ENCODE measurements at regions not wholly inside any gene's neighbourhood (a gene's known extent, or its start where the extent isn't known, plus 50 kb on each side); places are given as distances from the start of the nearest gene placed in this dataset.
"Not testable (repeated sequence)": the region's sequence is repeated elsewhere in the genome, so short reads cannot be mapped to it uniquely, and the experiment has no call there.

DNA sequence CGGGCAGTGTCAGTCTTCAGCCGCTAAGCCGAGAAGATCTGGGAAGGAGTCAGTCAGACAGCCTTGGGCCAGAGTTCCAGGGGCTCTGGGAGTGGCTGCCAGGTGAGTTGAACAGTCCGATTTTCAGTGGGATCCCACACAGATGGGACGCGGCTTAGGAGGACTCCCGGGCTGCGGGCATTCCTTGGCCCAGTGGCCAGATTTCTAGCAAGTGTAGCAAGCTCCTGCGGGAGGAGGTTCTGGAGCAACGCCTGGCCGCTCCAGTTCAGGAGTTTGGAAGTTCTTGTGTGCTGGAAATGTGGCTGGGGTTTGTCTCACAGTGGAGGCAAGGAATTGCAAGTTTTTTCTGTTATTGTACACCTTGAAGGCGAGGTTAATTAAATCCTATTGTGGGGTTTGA is 414.0 kb upstream of the EPHA7 start:
- not testable (repeated sequence) for H3K9ac ChIP-seq (ENCODE audit: low read length); H3K4me3 ChIP-seq (ENCODE audit: insufficient read depth, low read depth, low read length); H3K27ac Mint-ChIP-seq (ENCODE audit: unreplicated experiment); H3K4me1 Mint-ChIP-seq (ENCODE audit: low read depth, unreplicated experiment); H3K27me3 ChIP-seq (ENCODE audit: insufficient read depth, low read length); H3K4me2 ChIP-seq (ENCODE audit: low read length); H3K4me1 ChIP-seq (ENCODE audit: insufficient read depth, low read length); DNase-seq (ENCODE audit: low read depth); H3K9me3 Mint-ChIP-seq (ENCODE audit: unreplicated experiment); FAIRE-seq; H3K79me2 ChIP-seq (ENCODE audit: insufficient read depth, low read length); H3K27ac ChIP-seq (ENCODE audit: low read depth, low read length); H3K36me3 ChIP-seq (ENCODE audit: insufficient read depth, low read length); H4K20me1 ChIP-seq (ENCODE audit: insufficient read depth, low read length); H2AFZ ChIP-seq (ENCODE audit: low read depth, low read length); H3K4me3 Mint-ChIP-seq (ENCODE audit: unreplicated experiment); H3K36me3 Mint-ChIP-seq (ENCODE audit: low read depth, unreplicated experiment); H3K9me3 ChIP-seq (ENCODE audit: insufficient read depth, low read depth, low read length)
- H3K27me3 Mint-ChIP-seq (ENCODE audit: low read depth, unreplicated experiment), result peaks cover 28% of the 10 kb centered on the region

DNA sequence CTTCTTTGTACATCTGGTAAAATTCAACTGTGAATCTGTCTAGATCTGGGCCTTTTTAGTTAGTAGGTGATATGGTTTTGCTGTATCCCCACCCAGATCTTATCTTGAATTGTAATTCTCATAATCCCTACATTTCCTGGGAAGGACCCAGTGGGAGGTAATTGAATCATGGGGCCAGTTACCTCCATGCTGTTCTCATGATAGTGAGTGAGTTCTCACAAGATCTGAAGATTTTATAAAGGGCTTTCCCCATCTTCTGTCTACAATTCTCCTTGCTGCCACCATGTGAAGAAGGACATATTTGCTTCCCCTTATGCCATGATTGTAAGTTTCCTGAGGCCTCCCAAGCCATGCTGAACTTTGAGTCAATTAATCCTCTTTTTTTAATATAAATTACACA is 410.4 kb upstream of the EPHA7 start:
- H3K9ac ChIP-seq (ENCODE audit: low read length); H3K4me1 Mint-ChIP-seq (ENCODE audit: low read depth, unreplicated experiment); H3K4me1 ChIP-seq (ENCODE audit: insufficient read depth, low read length); H3K36me3 ChIP-seq (ENCODE audit: insufficient read depth, low read length); H3K27me3 ChIP-seq (ENCODE audit: insufficient read depth, low read length); H4K20me1 ChIP-seq (ENCODE audit: insufficient read depth, low read length); H3K4me3 Mint-ChIP-seq (ENCODE audit: unreplicated experiment); H3K4me3 ChIP-seq (ENCODE audit: insufficient read depth, low read depth, low read length); H3K4me2 ChIP-seq (ENCODE audit: low read length); H3K9me3 Mint-ChIP-seq (ENCODE audit: unreplicated experiment); H3K36me3 Mint-ChIP-seq (ENCODE audit: low read depth, unreplicated experiment); DNase-seq (ENCODE audit: low read depth); FAIRE-seq; H3K9me3 ChIP-seq (ENCODE audit: insufficient read depth, low read depth, low read length); H2AFZ ChIP-seq (ENCODE audit: low read depth, low read length); H3K27ac ChIP-seq (ENCODE audit: low read depth, low read length); H3K27ac Mint-ChIP-seq (ENCODE audit: unreplicated experiment); H3K79me2 ChIP-seq (ENCODE audit: insufficient read depth, low read length): not testable (repeated sequence)
- peaks cover 16% of the 10 kb centered on the region for H3K27me3 Mint-ChIP-seq (ENCODE audit: low read depth, unreplicated experiment)

GRCh38 chr6:93829009-93829408 is 409.6 kb upstream of the EPHA7 start:
- H3K36me3 ChIP-seq (ENCODE audit: insufficient read depth, low read length), result no peaks in the 10 kb centered on the region
- H3K27me3 ChIP-seq (ENCODE audit: insufficient read depth, low read length), result no peaks in the 10 kb centered on the region
- no peak overlapping the region for H3K9ac ChIP-seq (ENCODE audit: low read length)
- H3K4me3 ChIP-seq (ENCODE audit: insufficient read depth, low read depth, low read length), result no peak overlapping the region
- DNase-seq (ENCODE audit: low read depth) (no peak), FAIRE-seq (no peak)
- no peak overlapping the region for H3K27ac Mint-ChIP-seq (ENCODE audit: unreplicated experiment)
- no peak overlapping the region for H3K27ac ChIP-seq (ENCODE audit: low read depth, low read length)
- H3K9me3 Mint-ChIP-seq (ENCODE audit: unreplicated experiment), result peaks cover 3% of the 10 kb centered on the region
- H3K36me3 Mint-ChIP-seq (ENCODE audit: low read depth, unreplicated experiment), result no peaks in the 10 kb centered on the region
- H4K20me1 ChIP-seq (ENCODE audit: insufficient read depth, low read length), result no peaks in the 10 kb centered on the region
- no peaks in the 10 kb centered on the region for H3K4me1 Mint-ChIP-seq (ENCODE audit: low read depth, unreplicated experiment)
- no peak overlapping the region for H3K4me2 ChIP-seq (ENCODE audit: low read length)
- no peak overlapping the region for H2AFZ ChIP-seq (ENCODE audit: low read depth, low read length)
- H3K4me1 ChIP-seq (ENCODE audit: insufficient read depth, low read length), result no peaks in the 10 kb centered on the region
- H3K9me3 ChIP-seq (ENCODE audit: insufficient read depth, low read depth, low read length), result no peaks in the 10 kb centered on the region
- peaks cover 8% of the 10 kb centered on the region for H3K27me3 Mint-ChIP-seq (ENCODE audit: low read depth, unreplicated experiment)
- no peaks in the 10 kb centered on the region for H3K79me2 ChIP-seq (ENCODE audit: insufficient read depth, low read length)
- no peak overlapping the region for H3K4me3 Mint-ChIP-seq (ENCODE audit: unreplicated experiment)
- no peak for TF ChIP-seq EZH2 (IDR thresholded peaks at IDR 0.05; ENCODE audit: insufficient read depth, low read length)
- TF ChIP-seq CTCF (IDR thresholded peaks at IDR 0.05; ENCODE audit: insufficient read depth, low read depth, low read length), result no peak

DNA sequence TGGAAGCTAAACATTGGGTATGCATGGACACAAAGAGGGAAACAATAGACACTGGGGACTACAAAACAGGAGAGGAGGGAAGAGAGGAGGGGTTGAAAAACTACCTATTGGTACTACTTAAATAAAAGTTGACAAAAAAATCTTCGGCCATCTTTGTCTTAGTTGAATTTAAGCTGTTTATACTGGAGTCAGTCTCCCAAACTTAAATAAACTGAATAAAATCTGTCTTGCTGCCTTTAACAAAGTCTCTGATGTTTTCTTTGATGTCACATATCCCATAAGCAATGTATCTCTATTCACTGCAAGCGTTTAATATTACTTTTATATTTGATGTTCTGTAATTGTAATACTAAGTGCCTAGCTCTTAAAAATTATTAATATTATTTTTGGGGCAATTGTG is 409.2 kb upstream of the EPHA7 start:
- Histone ChIP-seq H3K4me3 (ENCODE audit: insufficient read depth, low read depth, low read length) (no peak overlapping the region), H3K4me1 (ENCODE audit: insufficient read depth, low read length) (no peaks in the 10 kb centered on the region), H3K27me3 (ENCODE audit: insufficient read depth, low read length) (no peaks in the 10 kb centered on the region), H3K36me3 (ENCODE audit: insufficient read depth, low read length) (no peaks in the 10 kb centered on the region), H3K4me2 (ENCODE audit: low read length) (no peak overlapping the region), H3K9me3 (ENCODE audit: insufficient read depth, low read depth, low read length) (no peaks in the 10 kb centered on the region), H3K79me2 (ENCODE audit: insufficient read depth, low read length) (no peaks in the 10 kb centered on the region), H4K20me1 (ENCODE audit: insufficient read depth, low read length) (no peaks in the 10 kb centered on the region), H3K9ac (ENCODE audit: low read length) (no peak overlapping the region), H3K27ac (ENCODE audit: low read depth, low read length) (no peak overlapping the region), H2AFZ (ENCODE audit: low read depth, low read length) (no peak overlapping the region)
- no peak overlapping the region for H3K27ac Mint-ChIP-seq (ENCODE audit: unreplicated experiment)
- TF ChIP-seq EZH2 (IDR thresholded peaks at IDR 0.05; ENCODE audit: insufficient read depth, low read length), result no peak
- no peak for TF ChIP-seq CTCF (IDR thresholded peaks at IDR 0.05; ENCODE audit: insufficient read depth, low read depth, low read length)
- DNase-seq (ENCODE audit: low read depth) (no peak), FAIRE-seq (no peak)
- peaks cover 4% of the 10 kb centered on the region for H3K27me3 Mint-ChIP-seq (ENCODE audit: low read depth, unreplicated experiment)
- no peaks in the 10 kb centered on the region for H3K36me3 Mint-ChIP-seq (ENCODE audit: low read depth, unreplicated experiment)
- H3K4me1 Mint-ChIP-seq (ENCODE audit: low read depth, unreplicated experiment), result no peaks in the 10 kb centered on the region
- H3K4me3 Mint-ChIP-seq (ENCODE audit: unreplicated experiment), result no peak overlapping the region
- peaks cover 3% of the 10 kb centered on the region for H3K9me3 Mint-ChIP-seq (ENCODE audit: unreplicated experiment)

All from astrocyte (in vitro differentiated cells and primary cell).